ENCODE measurements at regions not wholly inside any gene's neighbourhood (a gene's known extent, or its start where the extent isn't known, plus 50 kb on each side); places are given as distances from the start of the nearest gene placed in this dataset.

- TF ChIP-seq SUZ12 (IDR thresholded peaks at IDR 0.05; ENCODE audit: extremely low read depth, insufficient read depth, insufficient read length) (no peak), YY1 (IDR thresholded peaks at IDR 0.05; ENCODE audit: insufficient read depth, insufficient read length) (no peak), ZNF274 (IDR thresholded peaks at IDR 0.05; ENCODE audit: low read depth, low read length) (no peak)
These were observed 130.7 kb upstream of the RASSF8 start for GRCh38 chr12:25827747-25828146.
